Memory B cell (primary cell): ENCODE measurements at regions not wholly inside any gene's neighbourhood (a gene's known extent, or its start where the extent isn't known, plus 50 kb on each side); places are given as distances from the start of the nearest gene placed in this dataset.

Source experiments
- ATAC-seq: fragments of 150-1000 bp; cut with Tn5 transposase; 2 replicates; pipeline ENCODE4 v1.10.0; 2021; ENCODE audit warnings: low read depth, mild to moderate bottlenecking, moderate library complexity
- DNase-seq, 2 donors: peaks; one replicate each; pipeline ENCODE4 v3.0.0; 2022; ENCODE audit warnings: low spot score in 2 of 2
- H3K27ac Mint-ChIP-seq: one replicate; pipeline ENCODE4 v1.8.0; 2022; ENCODE audit warnings: mild to moderate bottlenecking, moderate library complexity, mixed read lengths
- H3K27me3 Mint-ChIP-seq: one replicate; pipeline ENCODE4 v1.8.0; 2022; ENCODE audit warnings: mixed read lengths
- H3K36me3 Mint-ChIP-seq: one replicate; pipeline ENCODE4 v1.8.0; 2022; ENCODE audit warnings: mild to moderate bottlenecking, mixed read lengths
- H3K4me1 Mint-ChIP-seq: one replicate; pipeline ENCODE4 v1.8.0; 2022; ENCODE audit warnings: mixed read lengths
- H3K4me3 Mint-ChIP-seq: one replicate; pipeline ENCODE4 v1.8.0; 2022; ENCODE audit warnings: mild to moderate bottlenecking, moderate library complexity, mixed read lengths
- H3K9me3 Mint-ChIP-seq: one replicate; pipeline ENCODE4 v1.8.0; 2022; ENCODE audit warnings: mixed read lengths

DNA sequence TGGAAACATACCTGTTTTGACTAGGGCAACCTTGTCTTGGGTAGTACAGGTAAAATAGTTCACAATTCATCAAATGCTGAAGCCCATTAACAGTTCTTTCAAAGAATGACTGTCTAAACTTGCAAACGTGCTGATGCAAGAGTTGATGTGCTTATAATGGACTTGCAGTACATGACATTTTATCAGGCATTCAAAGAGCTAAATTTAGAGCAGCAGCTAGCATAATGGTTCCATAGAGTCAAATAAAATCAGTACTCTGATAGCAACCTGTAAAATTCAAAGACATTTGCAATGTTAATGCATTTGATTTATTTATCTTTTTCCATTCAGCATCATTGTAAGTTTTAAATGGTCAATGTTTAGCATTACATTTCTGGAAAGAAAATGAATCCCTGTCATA lies 979.7 kb upstream of the SLC10A2 start:
- no peaks in the 10 kb centered on the region for H3K4me1 Mint-ChIP-seq
- no peaks in the 10 kb centered on the region for H3K36me3 Mint-ChIP-seq
- no peaks in the 10 kb centered on the region for H3K27me3 Mint-ChIP-seq
- ATAC-seq (no peak), DNase-seq (no peak)
- peaks cover 6% of the 10 kb centered on the region for H3K9me3 Mint-ChIP-seq
- H3K27ac Mint-ChIP-seq = no peak overlapping the region
- no peak overlapping the region for H3K4me3 Mint-ChIP-seq

DNA sequence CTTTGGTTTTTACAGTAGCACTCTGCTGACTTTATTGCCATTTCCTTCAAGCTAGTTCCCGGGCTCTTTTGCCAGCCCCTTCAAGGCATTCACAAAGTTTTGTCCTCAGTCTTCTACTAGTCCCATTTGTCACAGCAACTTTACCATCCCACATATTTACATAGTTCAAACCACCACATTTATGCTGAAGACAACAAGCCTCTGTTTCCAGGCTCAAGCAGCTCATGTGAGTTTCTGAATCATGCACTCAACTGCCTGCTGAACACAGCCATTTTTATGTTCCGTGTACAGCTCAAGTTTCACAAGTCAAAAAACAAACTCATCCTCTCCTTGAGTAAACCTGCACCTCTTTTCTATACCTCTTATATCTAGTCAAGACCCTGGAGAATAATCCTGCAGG lies 977.0 kb upstream of the SLC10A2 start:
- DNase-seq (no peak), ATAC-seq (no peak)
- no peaks in the 10 kb centered on the region for H3K4me1 Mint-ChIP-seq
- no peak overlapping the region for H3K27ac Mint-ChIP-seq
- H3K36me3 Mint-ChIP-seq = no peaks in the 10 kb centered on the region
- no peak overlapping the region for H3K4me3 Mint-ChIP-seq
- no peaks in the 10 kb centered on the region for H3K27me3 Mint-ChIP-seq
- peaks cover 5% of the 10 kb centered on the region for H3K9me3 Mint-ChIP-seq

GRCh38 chr13:104034891-104035290 lies 968.7 kb upstream of the SLC10A2 start:
- no peaks in the 10 kb centered on the region for H3K4me1 Mint-ChIP-seq
- no peak for ATAC-seq
- H3K9me3 Mint-ChIP-seq = no peaks in the 10 kb centered on the region
- H3K4me3 Mint-ChIP-seq = no peak overlapping the region
- no peak overlapping the region for H3K27ac Mint-ChIP-seq
- H3K36me3 Mint-ChIP-seq = no peaks in the 10 kb centered on the region
- no peaks in the 10 kb centered on the region for H3K27me3 Mint-ChIP-seq
- no peak for DNase-seq

DNA sequence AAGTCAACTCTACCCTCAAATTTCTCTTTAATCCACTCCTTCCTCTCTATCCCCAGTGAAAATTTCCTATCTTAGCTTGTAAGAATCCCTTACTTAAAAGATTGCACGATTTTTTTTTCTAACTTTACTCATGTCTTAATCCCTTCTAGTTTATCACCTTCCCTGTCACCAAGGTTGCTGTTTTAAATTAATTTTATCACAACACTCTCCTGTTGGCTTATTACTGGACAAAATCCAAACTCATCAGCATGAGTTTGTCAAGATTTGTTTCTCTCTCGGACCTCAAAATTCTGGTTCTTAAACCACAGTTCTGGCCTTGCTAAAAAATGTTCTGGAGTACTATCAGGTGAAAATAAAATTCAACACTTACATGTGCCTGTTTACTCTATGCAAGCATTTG lies 959.1 kb upstream of the SLC10A2 start:
- Mint-ChIP-seq H3K4me1 (no peaks in the 10 kb centered on the region), H3K27ac (no peak overlapping the region), H3K9me3 (no peaks in the 10 kb centered on the region), H3K27me3 (no peaks in the 10 kb centered on the region), H3K36me3 (no peaks in the 10 kb centered on the region), H3K4me3 (no peak overlapping the region)
- DNase-seq = no peak
- no peak for ATAC-seq

GRCh38 chr13:104024416-104025170 lies 958.4 kb upstream of the SLC10A2 start:
- H3K4me1 Mint-ChIP-seq = no peaks in the 10 kb centered on the region
- DNase-seq (no peak), ATAC-seq (no peak)
- no peak overlapping the region for H3K4me3 Mint-ChIP-seq
- no peaks in the 10 kb centered on the region for H3K9me3 Mint-ChIP-seq
- H3K27ac Mint-ChIP-seq = no peak overlapping the region
- H3K36me3 Mint-ChIP-seq = no peaks in the 10 kb centered on the region
- H3K27me3 Mint-ChIP-seq = no peaks in the 10 kb centered on the region

GRCh38 chr13:104021806-104022397 lies 955.7 kb upstream of the SLC10A2 start:
- Mint-ChIP-seq H3K27me3 (no peaks in the 10 kb centered on the region), H3K27ac (no peak overlapping the region), H3K36me3 (no peaks in the 10 kb centered on the region), H3K4me1 (no peaks in the 10 kb centered on the region), H3K4me3 (no peak overlapping the region), H3K9me3 (no peaks in the 10 kb centered on the region)
- ATAC-seq = no peak
- no peak for DNase-seq

- DNase-seq = no peak
- Mint-ChIP-seq H3K27ac (no peak overlapping the region), H3K27me3 (no peaks in the 10 kb centered on the region), H3K4me1 (no peaks in the 10 kb centered on the region), H3K4me3 (no peak overlapping the region), H3K9me3 (peaks cover 3% of the 10 kb centered on the region), H3K36me3 (no peaks in the 10 kb centered on the region)
- ATAC-seq = no peak
These were observed 951.1 kb upstream of the SLC10A2 start for GRCh38 chr13:104017317-104017716.

DNA sequence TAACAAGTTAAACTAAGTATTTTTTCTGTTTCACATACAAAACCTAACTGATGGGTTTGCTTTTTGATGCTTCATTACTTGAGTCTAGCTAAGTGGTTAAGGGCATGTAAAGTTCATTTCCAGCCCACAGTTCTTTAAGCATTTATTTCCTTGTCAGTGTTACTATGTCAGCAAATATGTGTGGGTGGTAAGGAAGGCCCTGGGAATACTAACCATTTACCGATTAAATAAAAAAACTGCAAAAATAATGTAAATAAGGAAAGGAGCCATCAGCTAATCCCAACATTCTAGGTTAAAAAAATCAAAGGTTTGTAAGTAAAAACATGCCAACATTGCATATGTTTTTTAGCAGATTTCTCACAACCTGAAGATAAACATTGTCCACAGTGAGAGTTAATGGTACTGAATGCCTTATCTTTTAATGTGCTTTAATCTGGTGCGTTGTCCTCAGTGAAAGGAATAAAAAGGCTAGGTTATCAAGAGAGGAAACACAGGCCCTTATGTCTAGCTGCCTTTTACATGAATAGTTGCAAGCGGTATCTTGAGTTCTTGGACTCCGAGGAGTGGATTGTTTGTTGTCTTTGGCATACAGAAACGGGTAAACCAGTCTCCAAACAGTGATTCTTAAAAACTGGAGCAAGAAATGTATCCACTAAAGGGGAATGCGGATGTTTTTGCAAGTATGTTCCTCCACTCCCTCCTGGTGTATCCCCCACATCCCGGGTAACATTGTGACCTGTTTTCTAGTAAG lies 949.6 kb upstream of the SLC10A2 start:
- no peak for DNase-seq
- H3K27me3 Mint-ChIP-seq = no peaks in the 10 kb centered on the region

GRCh38 chr13:104014803-104015645 lies 948.8 kb upstream of the SLC10A2 start:
- Mint-ChIP-seq H3K36me3 (no peaks in the 10 kb centered on the region), H3K4me1 (no peaks in the 10 kb centered on the region), H3K9me3 (peaks cover 3% of the 10 kb centered on the region), H3K4me3 (no peak overlapping the region), H3K27ac (no peak overlapping the region), H3K27me3 (no peaks in the 10 kb centered on the region)
- DNase-seq (no peak), ATAC-seq (no peak)

More for the DNA sequence above, 949.6 kb upstream of the SLC10A2 start:
- no peak for ATAC-seq
- H3K4me3 Mint-ChIP-seq = no peak overlapping the region
- no peaks in the 10 kb centered on the region for H3K36me3 Mint-ChIP-seq
- peaks cover 3% of the 10 kb centered on the region for H3K9me3 Mint-ChIP-seq
- no peaks in the 10 kb centered on the region for H3K4me1 Mint-ChIP-seq
- H3K27ac Mint-ChIP-seq = no peak overlapping the region

DNA sequence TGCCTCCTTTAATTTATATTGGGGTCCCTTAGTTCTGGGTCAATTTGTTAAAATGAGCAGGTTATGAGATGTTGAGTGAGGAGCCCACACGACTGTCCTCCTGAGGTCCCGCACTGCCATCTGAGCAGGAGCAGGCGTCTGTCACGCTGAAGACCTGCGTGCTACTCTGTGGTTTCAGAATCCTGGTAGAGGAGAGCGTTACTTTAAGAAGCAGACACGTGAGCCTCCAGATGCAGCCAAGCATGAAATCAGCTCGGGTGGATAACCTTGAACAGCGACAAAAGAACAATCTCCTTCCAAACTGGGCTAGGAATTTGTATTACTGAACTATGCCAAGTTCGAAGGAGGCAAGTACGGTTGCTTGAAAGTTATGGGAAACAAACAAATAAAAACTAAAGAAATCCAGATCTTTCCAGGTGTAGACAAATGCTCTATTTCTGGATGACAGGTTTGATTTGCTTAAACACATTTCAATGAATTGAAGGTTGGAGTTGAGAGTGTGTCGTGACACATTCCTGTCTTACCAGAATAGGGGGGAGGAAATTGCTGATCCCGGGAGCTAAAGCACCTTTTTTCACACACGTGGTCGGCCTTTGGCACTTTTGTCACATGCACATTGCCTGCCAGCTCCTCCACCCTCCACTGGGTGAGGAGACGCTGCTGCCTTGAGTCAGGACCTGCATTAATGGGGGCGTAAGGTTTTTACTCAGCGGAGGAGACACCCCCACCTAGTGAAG lies 945.5 kb upstream of the SLC10A2 start:
- peaks cover 3% of the 10 kb centered on the region for H3K9me3 Mint-ChIP-seq
- no peaks in the 10 kb centered on the region for H3K27me3 Mint-ChIP-seq
- no peak overlapping the region for H3K27ac Mint-ChIP-seq
- H3K4me3 Mint-ChIP-seq = no peak overlapping the region
- DNase-seq (no peak), ATAC-seq (no peak)
- H3K36me3 Mint-ChIP-seq = no peaks in the 10 kb centered on the region
- H3K4me1 Mint-ChIP-seq = no peaks in the 10 kb centered on the region

DNA sequence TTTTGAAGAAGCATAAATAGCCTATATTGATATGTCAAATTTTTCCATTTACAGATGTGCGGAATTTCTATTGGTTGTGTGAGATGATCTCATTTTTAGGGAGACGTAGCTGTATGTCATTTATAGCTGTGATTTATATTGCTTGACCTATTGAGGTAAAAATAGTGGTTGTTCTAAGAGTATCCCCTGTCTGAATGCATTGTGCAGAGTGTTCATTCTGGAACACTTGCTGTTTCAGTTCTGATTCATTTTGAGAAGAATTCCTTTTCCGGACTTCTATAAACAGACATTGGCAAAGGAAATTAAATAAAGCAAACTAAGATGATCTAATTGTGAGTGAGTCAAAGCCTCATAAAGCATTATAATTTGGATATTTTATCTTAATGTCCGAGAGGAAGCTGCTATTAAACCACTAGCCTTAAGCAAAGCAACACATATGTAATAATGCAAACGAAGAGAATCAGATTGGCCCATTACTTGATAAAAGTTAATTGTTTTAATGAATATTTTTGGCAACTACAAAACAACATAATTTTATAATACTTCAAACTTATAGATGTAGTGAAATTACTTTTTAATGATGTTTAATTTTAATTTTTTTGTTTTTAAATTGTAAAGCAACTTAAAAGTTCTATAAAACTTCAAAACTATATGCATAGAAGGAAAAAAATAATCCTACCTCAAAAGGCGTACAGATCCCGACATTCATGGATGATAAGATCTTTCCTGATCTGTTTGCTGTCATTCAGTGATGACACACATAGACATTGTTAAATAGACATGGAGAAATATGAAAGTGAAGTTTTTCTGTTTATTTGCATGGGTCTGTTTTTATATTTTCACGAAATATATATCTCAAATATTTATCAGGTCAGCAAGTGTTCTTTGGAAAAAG lies 942.6 kb upstream of the SLC10A2 start:
- no peak for DNase-seq
- no peaks in the 10 kb centered on the region for H3K4me1 Mint-ChIP-seq

GRCh38 chr13:104008075-104008474 lies 941.9 kb upstream of the SLC10A2 start:
- no peaks in the 10 kb centered on the region for H3K36me3 Mint-ChIP-seq
- no peaks in the 10 kb centered on the region for H3K4me1 Mint-ChIP-seq
- no peaks in the 10 kb centered on the region for H3K9me3 Mint-ChIP-seq
- no peak for DNase-seq
- ATAC-seq = no peak
- no peak overlapping the region for H3K27ac Mint-ChIP-seq
- H3K27me3 Mint-ChIP-seq = no peaks in the 10 kb centered on the region
- no peak overlapping the region for H3K4me3 Mint-ChIP-seq

More for the DNA sequence above, 942.6 kb upstream of the SLC10A2 start:
- no peak for ATAC-seq
- Mint-ChIP-seq H3K36me3 (no peaks in the 10 kb centered on the region), H3K9me3 (peaks cover 1% of the 10 kb centered on the region), H3K27ac (no peak overlapping the region), H3K4me3 (no peak overlapping the region), H3K27me3 (no peaks in the 10 kb centered on the region)
